ENCODE measurements at regions not wholly inside any gene's neighbourhood (a gene's known extent, or its start where the extent isn't known, plus 50 kb on each side); places are given as distances from the start of the nearest gene placed in this dataset.
A peak's percentile ranks its signal among the peaks of the same experiment; 100 is the strongest.

DNA sequence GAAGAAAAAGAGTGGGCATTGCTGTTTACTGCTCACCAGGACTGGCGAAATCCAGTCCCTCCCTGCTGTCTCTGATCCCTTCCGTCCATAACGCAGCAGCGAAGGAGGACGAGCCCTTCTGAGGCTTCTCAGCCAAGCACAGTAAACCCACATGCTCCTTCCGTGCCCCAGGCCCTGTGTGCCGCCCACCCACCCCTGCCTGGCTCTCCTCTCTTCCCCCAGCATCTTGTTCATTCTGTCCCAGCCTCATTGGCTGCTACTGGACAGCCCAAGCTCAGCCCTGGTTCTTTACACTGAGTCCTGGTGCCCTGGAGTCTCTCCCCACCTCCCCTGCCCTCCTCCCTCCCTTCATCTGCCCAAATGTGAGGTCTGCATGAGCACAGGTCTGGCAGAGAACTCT is 559.7 kb downstream of the BRD1 start:
- no peak for DNase-seq

DNA sequence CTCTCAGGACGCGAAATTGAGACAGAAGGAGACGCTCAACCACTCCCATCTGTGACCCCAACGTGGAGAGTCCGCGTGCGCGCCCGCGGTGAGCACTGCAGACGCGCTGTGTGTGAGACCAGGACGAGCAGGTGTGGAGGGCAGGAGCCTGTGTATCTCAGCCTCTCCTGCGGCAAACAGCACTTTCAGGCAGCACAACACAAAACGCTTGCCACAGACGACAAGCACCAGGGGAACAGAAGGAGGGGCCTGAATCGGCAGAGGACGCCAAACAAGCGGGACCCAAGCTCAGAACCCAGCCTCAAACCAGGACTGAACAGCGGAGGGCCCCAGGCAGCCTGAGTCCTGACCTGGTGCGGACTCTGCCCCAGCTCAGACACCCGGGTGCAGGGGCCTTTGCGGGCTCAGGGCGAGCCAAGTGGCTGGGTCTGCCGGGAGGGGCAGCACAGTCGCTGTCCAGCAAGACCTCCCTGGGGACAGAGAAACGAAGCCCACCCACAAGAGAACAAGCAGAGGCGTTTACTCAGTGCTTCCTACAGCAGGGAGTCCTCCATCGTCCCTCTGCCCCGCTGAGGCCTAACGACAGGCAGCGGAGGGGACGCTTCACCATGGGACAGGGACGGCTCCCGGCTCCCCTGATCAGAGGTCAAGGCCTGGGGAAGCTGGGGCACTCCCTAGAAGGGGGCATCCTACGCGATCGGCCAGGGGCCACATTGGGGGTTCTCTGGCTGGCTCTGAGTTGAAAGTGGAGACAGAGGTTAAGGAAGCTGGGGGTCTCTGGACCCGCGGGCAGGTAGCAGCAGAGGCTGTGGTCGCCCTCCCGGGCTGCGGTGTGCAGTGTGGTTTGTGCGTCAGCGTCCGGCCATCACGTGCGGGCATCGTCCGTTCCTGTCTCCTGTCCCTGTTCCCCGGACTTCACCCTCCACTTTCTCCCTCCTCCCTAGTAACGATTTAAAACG is 560.8 kb downstream of the BRD1 start:
- peak; percentile 72 for DNase-seq

DNA sequence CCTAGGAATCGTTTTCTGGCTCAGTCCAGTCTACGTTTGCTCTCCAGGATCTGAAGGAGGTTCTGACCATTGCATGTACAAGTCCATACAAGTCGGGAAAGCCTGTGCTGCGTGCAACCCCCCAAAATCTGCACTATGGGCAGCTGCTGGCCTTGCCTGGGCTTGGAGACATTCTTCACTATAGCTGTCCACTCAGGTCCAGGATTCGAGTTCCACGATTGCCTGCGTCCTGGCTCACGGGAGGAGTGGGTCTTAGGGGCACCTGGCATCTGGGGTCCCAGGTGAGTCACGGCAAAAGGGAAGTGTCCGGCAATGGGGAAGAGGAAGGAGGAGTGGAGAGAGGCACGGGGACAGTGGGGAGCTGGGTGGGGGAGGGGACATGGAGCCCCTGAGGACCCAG is 563.0 kb downstream of the BRD1 start:
- DNase-seq: no peak

DNA sequence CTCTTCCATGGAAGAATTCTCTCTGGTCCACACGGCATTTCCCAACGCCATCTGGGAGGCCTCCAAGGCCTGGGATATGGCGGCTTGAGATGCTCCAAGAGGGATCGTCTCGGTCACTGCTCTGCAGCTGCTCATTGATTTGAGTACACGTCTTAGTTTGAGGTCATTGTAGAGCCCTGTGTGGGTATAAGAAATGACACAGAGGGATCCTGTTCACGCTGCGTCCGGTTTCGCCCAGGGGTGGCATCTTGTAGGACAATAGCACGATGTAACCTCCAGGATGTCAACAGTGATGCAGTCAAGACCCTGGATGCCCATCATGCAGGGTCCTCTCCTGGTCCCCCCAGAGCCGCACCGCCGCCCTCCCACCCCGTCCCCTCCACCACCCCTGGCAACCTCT is 564.6 kb downstream of the BRD1 start:
- no peak for DNase-seq

DNA sequence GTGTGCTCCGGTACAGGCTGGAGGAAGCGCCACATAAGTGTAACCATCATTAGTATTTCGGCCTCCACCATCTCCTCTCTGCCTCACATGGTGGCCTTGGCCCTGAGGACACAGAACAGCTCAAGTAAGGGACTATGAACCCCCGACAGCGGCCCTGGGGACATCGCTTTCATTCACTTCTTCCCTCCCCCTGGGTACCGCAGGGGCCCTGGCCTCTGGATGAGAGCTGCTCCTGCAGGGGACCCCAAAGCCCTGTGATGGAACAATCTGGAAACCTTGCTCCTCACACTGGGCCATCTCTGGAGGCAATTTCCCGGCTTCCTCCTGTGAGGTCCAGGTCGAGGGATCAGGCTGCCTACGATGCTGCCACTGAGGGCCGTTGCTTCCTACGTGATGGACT is 565.5 kb downstream of the BRD1 start:
- no peak for DNase-seq

DNA sequence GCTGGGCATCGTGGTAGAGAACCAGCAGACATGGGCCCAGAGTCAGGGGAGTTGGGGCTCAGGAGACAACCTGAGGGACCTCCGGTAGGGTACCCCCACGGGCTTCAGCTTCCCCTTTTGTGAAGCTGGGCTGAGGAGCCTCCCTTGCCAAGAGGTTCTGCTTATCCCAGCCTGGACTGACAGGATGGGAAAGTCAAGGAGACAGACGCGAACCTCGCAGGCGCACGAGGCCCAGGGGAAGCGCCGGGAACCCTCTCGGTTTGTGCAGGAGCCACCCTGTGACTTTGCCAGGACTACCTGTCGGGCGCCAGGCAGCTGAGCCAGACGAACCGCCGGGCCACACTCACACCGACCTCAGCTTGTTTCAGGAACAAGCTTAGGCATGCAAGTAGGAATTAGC is 566.1 kb downstream of the BRD1 start:
- DNase-seq: no peak

DNA sequence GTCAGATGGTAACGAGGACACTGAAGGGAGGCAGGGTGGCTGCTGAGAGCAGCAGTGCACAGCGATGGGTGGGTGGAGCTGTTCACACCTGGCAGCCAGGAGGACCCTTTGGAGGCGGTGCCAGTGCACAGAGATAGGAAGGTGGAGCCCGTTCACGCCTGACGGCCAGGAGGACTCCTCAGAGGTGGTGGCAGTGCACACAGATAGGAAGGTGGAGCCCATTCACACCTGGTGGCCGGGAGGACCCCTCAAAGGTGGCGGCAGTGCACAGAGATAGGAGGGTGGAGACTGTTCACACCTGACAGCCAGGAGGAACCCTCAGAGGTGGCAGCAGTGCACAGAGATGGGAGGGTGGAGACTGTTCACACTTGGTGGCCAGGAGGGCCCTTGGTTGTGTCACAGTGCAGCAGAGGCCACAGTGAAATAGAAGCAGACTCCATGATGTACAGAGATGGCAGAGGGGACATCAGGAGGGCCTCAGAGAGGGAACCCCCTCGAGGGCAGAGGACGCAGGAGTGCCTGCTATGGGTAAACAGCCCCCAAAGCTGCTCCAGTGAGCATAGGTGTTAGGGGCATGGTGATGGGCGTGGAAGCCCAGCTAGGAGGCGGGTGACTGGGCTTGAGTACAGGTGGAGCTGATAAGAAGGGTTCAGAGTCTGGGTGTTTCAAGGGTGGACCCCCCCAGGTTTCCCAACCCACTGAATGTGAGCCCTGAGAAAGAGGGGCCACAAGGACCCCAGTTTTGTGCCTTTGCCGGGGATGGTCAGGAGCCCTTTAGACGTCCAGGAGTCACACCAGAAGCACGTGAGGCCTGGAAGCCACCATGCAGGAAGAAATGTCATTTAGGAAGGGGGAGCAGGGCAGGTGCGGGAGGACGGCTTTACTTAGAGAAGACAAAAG is 566.7 kb downstream of the BRD1 start:
- no peak for DNase-seq

DNA sequence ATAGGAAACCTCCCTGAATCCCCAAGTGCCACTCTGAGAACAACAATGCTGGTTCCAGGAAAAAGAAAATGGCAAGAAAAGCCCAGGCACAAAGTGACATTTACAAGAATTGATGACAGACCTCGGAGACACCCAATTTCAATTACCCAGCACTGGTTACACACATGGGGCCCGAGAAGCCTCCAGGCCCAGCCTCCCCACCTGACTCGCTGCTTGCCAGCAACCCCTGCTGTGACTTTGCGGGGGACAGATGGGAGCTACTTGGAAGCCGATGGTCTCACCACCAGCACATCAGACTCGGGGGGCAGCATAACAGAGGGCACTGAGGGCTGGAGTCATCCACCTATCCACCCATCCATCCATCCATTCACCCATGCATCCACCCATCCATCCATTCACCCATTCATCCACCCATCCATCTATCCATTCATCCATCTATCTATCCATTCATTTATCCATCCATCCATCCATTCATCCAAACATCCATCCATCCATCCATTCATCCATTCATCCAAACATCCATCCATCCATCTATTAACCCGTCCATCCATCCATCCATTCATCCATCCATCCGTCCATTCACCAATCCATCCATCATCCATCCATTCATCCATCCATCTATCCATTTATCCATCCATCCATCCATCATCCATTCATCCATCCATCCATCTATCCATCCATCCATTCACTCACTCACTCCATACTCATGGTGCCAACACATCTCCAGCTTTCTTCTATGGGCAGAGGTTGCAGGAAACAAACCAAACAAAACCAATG is 567.6 kb downstream of the BRD1 start:
- DNase-seq: no peak

DNA sequence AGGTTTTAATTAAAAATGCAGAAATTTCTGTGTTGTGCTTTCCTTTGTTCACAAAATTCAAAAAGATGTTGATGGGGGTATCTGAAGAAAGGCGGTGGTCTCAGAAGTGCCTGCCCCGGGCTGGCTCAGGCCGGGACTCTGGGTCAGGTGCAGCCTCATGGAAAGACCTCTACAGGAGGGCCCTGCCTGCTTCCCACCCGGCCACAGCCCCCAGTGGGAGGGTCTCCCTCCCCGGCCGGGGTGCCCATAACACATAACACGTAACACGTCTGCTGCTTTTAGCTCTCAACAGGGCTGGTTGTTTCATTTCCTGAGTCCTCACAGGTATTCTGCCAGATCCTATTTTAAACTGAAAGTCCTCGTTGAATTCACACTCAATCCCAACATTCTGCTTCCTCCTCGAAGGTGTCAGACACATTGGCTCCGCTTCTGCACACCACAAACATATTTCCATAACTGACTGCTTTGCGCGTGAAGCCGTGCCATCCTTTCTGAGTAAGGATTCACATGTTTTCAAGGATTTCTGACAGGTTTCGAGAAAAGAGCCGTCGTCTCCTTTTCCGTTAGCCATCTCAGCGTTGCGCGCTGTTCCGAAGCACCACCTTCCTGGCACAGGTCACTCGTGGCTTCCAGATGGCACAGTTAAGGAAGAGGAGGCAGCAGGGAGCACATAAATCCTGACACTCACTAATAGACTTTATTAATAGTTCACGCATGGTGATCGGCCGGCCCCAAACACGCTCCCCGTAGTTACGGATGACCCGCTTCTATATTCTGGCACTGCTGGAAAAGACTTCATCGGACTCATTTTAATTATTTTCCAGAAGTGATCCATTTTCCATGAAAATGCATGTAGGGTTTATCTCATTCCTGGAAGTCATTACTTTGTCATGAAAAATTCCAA is 569.3 kb downstream of the BRD1 start:
- no peak for DNase-seq

DNA sequence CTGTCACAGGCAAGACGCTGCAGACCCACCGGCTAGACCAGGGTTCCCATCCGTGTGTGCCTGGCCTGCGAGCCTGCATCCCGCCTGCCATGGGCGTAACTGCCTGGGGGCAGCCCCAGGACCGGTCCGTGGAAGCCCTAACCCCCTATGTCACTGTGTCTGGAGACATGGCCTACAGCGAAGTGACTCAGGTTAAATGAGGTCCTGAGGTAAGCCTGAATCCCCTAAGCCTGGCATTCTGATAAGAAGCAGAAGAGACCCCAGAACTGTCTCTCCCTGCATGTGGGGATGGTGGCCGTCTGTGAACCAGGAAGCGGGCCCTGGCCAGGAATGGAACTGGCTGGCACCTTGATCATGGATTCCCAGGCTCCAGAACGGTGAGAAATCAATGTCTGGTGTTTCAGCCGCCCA is 570.1 kb downstream of the BRD1 start:
- no peak for DNase-seq

DNA sequence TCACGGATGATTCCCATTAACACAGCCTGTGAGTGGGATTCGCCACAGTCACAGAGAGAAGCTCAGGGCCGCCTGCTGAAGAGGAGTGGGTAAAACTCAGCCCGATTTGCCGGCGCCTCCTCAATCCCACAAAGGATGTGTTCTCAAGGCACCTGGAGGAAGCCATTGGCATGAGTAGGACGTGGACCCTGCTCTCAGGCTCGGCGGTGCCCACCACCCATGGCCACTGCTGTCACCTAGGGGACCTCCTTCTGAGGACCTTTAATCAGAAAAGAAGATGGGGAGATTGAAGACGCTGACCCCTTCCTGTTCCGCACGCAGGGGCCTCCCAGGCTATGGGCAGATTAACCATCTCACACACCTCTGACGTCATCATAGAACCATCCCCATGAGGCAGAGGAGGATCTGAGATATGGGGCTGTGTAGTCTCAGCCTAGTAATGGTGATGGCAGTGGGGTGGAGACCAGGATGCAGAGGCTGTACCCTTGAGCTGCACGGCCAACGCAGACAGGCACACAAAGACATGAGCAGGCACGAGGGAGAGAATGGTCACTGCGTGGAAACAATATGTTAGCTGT is 571.8 kb downstream of the BRD1 start:
- no peak for DNase-seq

DNA sequence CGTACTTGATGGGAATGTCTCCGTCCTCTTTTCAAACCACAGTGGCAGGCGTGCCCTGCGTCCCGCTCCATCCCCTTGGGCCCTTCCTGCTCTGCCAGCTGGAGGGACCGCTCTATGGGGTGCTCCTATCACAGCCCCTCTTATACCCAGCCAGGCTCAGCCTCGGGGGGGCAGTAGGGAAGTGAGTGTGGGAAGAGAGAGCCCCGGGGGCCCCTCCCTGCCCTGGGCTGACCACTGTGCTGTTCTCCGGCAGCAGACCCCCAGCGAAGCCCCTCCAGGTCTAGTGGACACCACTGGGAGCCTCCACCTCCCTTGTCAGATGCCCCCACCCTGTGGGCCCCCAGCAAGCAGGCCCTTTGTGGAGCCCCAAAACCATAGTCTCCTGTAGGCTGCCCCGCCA is 572.5 kb downstream of the BRD1 start:
- no peak for DNase-seq

DNA sequence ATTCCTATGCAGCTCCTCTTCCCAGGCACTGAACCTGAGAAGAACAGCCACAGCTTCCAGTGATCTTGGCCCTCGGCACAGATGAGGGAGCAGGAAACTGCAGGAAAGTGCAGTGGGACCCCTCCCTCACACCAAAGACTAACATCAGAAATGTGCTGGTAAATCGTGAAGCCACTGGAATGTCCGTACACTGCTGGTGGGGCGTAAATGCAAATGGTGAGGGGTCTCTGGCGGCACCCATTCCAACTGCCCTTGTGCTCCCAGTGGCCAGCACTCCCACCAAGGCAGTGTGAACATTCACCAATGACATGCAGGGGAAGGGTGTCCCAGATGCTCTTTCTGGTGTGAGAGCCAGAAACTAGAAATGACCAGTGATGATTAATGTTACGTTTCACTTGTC is 574.0 kb downstream of the BRD1 start:
- DNase-seq: no peak

DNA sequence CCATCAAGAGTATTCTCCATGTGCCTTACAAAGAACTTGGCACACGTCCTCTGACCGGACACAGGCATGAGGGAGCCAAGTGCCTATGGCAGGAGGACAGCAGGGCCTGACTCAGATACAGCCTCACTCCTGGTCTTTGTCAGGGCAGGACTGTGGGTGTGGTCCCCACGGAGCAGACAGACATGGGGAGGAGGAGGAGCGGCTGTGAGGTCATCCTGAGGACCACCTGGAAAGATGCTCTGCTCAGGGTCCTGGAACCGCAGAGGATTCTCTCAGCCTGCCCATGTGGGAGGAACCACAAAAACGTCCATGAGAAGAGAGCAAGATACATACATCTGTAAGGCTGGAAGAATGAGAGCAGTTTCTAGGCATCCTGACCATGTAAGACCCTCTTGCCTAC is 576.3 kb downstream of the BRD1 start:
- DNase-seq: no peak

DNA sequence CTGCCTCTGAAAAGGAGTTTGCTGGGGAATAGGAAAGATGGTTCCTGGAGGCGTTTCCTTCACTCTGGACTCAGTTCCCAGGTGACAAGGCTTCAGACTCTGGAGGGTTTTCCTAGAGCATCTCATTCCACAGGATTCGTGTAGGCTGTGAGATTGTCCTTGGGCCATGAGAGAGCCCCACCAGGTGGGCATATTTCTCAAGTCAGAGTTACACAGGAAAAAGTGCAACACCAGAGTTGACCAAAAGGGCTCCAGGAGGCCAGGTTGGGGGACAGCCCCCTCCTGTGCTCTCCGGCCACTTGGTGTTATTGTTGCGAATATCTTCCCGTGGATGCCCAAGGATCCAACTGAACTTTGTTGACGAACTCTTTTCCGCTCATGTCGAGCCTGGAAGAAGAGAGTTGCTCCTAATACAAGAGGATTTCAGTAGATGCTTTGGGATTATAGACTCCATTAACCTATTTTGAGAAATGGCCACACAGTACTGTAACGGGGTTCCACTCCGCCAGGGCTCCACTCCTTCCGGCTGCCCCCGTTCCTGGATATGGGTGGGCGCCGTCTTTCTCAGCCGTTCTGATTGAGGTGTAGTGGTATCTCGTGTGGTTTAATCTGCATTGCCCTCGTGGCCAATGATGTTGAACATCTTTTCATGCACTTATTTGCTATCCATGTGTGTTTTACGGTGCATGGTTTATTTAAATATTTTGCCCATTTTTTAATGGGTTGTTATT is 580.3 kb downstream of the BRD1 start:
- no peak for DNase-seq

DNA sequence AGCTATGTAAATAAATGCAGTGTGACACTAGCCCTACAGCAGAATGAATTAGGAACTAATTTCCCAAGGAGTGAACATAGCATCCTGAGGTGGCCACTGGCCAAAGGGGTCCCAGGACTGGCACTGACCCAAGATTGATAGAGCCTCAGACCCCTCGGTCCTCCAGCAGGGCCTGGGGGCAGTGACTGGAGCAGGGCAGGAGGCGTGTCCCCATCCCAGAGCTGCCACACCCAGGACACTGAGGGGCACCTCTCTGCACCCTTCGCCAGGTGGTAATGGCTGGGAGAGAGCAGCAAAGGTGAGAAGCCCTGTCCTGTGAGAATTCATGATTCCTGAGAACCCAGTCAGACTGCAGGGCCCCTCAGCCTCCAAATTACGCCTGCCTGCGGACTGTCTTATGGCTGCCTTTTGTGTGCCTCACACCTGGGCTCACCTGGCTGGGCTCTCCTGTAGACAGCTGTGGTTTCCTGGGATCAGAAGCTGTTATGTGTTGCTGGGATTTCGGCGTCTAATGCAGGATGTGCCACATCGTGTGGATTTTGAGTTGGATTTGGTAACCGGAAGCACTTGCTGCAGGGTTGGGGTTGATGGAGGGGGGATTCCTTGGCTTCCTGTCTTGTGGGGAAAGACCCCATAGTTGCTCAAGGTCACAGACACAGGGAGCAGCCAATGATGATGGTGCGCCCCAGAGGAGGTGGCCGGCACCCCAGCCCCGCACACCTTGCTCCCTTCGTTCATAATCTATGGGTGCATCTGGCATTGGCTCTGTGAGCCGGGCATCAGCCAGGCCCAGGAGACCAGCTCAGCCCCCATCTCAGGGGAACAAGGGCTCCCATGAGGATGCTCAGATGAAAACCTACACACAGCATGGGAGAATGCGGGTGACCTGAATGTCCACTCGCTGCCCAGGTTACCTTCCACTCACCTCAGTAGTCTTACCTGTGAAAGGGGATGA is 582.9 kb downstream of the BRD1 start:
- DNase-seq: no peak

DNA sequence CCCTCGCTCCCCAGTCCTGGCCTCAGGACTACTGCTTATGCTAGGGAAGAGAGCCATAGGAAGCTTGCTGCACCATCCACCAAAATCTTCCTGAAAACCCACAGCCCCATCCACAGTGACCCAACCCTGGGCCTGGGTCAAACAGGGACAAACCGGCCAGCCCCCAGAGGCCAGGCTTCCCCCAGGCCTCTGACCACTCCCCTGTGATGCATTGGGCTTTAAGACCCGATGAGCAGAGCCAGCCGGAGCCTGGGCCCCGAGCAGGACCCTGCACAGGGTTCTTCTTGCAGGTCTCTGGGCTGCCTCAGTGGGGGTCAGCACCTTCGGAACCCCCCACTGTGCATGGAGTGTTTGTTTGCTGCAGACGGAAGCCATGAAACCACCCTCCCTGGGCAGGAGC is 583.7 kb downstream of the BRD1 start:
- DNase-seq: no peak

DNA sequence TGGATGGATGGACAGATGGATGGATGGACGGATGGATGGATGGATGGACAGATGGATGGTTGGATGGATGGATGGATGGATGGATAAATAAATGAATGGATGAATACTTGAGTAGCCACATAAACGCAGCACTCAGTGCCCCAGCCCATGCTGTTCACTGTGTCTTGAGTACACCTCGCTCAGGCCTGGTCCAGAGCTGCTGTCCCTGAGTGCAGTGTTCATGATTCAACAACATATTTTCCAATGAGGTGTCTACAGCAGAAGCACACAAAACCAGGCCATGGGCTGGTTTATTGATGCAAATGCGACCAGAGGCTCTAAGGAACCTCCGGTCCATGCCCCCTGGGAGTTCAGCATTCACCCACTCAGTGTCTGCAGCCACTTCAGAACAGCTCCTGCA is 584.3 kb downstream of the BRD1 start:
- DNase-seq: no peak

DNA sequence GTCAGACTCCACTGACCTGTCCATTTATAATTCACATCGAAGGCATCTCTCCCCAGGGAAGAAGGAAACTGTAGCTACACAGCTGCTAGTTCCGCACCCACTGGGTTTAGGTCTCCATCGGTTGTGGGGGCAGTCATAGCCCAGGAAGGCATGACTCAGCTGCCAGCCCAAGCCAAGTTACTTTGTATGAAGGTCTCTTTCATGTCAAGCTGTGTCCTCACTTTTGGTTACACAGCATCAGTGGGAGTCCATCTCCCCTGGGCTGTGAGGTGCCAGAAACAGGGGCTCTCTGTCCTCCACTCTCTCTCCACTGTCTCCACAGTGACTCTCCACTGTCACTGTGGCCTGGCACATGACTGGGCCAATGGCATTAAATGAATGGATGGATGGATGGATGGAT is 585.2 kb downstream of the BRD1 start:
- DNase-seq: no peak

Data from NCI-H2171 (cell line).